PC-3 (cell line): ENCODE measurements at regions not wholly inside any gene's neighbourhood (a gene's known extent, or its start where the extent isn't known, plus 50 kb on each side); places are given as distances from the start of the nearest gene placed in this dataset.

ENCODE experiments used
- EZH2 ChIP-seq: fragments of 300-600 bp; sonication (generic); IDR thresholded peaks from one replicate; pipeline ENCODE4 v1.6.1; 2017; ENCODE audit warnings: antibody characterized with exemption, mild to moderate bottlenecking, low read length; ENCODE audit not compliant: unreplicated experiment
- EZH2phosphoT487 ChIP-seq: fragments of 300-600 bp; sonication (generic); IDR thresholded peaks from 2 replicates; pipeline ENCODE4 v1.6.1; 2018; ENCODE audit warnings: mild to moderate bottlenecking, antibody characterized with exemption, low read length, borderline replicate concordance
- TF ChIP-seq, protein P1 (sequence below): fragments of 300-600 bp; sonication (generic); conservative IDR thresholded peaks from 2 replicates; pipeline ENCODE4 v1.5.1; 2017; ENCODE audit warnings: antibody characterized with exemption, low read depth, mild to moderate bottlenecking, low read length

- TF ChIP-seq, protein P1, sequence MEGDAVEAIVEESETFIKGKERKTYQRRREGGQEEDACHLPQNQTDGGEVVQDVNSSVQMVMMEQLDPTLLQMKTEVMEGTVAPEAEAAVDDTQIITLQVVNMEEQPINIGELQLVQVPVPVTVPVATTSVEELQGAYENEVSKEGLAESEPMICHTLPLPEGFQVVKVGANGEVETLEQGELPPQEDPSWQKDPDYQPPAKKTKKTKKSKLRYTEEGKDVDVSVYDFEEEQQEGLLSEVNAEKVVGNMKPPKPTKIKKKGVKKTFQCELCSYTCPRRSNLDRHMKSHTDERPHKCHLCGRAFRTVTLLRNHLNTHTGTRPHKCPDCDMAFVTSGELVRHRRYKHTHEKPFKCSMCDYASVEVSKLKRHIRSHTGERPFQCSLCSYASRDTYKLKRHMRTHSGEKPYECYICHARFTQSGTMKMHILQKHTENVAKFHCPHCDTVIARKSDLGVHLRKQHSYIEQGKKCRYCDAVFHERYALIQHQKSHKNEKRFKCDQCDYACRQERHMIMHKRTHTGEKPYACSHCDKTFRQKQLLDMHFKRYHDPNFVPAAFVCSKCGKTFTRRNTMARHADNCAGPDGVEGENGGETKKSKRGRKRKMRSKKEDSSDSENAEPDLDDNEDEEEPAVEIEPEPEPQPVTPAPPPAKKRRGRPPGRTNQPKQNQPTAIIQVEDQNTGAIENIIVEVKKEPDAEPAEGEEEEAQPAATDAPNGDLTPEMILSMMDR: no peak
- no peak for TF ChIP-seq EZH2
- no peak for TF ChIP-seq EZH2phosphoT487
Measured at GRCh38 chr6:139887275-139887674, 512.8 kb upstream of the CITED2 start.
